Eye (tissue), 1 donor: ENCODE measurements at regions not wholly inside any gene's neighbourhood (a gene's known extent, or its start where the extent isn't known, plus 50 kb on each side); places are given as distances from the start of the nearest gene placed in this dataset.
"Not testable (repeated sequence)": the region's sequence is repeated elsewhere in the genome, so short reads cannot be mapped to it uniquely, and the experiment has no call there.

Source experiments
- DNase-seq: peaks from one replicate; pipeline ENCODE4 v3.0.0-alpha.2; 2015

DNA sequence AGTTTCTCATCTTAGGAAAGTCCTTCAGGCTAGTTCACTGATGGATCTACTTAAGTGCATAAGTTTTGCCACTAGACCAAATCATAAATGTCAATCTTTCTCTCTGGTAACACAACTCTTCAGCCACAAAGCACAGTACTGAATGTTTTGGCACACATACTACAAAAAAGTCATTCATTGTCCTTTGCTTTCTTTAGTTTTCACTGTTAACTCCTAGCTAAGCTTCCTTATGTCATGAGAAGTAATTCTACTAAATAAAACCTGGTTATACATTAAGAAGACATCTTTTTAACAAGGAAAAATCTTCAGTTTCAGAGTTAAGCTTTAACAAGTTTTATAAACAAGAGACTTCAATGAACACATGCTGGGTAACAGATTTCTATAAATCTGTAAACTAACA, 379.2 kb upstream of the NFIA start:
- DNase-seq, result no peak

DNA sequence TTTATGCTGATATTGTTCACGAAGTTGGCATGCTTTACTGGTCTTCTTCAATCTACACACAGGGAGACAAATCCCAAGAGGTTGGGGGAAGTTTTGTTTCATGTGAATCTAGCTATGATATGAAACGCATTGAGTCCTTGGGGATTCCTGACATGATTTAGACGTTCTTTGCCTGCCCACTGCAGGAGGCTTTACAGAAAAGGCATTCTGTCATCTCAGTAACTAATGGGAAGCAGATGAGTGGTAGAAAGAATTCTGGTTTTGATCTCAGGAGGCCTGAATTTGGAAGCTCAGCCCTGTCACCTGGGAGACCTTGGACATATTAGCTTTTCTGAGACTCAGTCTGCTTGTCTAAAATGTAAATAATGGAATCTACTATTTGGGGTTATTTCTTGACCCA, 383.0 kb upstream of the NFIA start:
- peak; percentile 22 for DNase-seq

DNA sequence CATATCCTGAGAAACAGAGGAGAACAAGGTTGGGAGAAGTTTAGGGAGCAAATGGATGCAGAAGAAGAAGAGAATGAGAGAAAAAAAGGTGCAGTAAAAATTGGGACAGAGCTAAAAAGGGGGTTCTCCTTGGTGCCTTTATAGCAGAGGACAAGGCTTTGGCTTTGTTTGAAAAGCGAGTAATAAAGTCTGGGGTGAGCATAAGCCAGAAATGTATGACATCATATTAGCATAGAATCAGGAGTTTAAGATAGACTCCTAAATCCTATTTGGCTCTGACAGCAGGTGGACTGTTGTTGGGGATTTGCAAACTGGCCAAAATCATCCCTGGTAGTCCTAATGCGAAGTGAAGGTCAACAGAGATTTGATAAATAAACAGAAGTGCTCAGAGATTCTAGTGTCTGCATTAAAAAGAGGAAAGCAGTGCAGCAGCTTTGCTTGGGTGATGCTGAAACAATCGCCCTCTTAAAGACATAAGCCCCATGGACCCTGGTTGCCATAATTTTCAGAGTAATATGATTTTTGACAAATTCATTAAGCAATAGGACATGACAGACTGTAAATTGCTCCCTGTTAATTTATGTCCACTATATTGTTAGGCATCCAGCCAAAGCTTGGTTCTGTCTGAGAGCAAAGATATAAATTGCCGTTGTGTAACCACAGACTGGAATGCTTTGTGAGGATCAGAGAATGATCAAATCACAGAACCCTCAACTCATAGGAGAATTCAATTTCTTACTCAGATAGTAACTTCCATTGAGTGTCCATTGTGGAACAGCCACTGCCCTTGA, 385.0 kb upstream of the NFIA start:
- peak; percentile 34 for DNase-seq

DNA sequence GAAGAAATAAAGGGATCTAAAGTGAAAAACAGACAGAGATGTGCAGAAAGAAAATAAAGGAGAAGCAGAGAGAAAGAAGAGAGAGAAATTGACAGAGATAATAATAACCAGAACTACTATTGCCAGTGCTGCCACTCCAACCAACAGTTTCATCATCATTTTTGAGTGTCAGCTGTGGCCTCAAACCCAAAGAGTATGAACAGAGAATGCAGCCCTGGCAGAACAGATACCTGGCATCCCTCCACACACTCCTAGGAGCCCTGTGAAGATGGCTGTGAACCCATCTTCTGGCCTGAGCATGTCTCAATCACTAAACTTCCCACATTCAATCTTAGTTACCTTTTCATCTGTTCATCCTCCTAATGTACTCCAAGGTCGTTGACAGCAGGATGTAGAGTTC, 385.8 kb upstream of the NFIA start:
- DNase-seq, result no peak

DNA sequence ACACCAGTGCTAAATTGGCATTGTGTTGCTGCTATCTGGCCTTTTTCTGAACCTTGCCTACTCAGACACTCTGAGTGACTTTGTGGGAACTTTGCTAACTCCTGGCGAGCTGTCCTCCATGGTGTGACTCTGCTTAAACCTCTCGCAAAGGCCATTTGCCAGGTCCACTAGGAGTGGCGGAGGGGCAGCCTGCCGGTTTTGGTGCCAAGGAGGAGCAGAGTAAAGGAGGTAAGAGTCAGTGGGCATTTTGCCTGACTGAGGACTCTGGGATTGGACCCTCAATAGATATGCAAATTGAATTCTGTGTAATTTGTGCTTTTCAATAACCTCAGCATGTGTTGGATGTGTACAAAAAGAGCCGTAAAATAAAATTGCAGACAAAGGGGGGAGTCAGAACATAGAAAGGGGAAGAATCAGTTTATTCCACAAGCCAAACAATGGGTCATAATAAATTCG, 386.6 kb upstream of the NFIA start:
- no peak for DNase-seq

DNA sequence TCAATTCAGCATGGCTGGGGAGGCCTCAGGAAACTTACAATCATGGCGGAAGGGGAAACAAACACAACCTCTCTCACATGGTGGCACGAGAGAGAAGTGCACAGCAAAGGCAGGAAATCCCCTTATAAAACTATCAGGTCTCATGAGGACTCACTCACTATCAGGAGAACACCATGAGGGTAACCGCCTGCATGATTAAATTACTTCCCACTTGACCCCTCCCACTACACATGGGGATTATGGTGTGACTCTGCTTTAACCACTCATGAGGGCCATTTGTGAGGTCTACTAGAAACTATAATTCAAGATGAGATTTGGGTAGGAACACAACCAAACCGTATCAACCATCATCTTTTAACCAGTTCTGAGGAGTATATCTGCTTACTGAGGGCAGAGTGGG, 387.4 kb upstream of the NFIA start:
- DNase-seq, result no peak

DNA sequence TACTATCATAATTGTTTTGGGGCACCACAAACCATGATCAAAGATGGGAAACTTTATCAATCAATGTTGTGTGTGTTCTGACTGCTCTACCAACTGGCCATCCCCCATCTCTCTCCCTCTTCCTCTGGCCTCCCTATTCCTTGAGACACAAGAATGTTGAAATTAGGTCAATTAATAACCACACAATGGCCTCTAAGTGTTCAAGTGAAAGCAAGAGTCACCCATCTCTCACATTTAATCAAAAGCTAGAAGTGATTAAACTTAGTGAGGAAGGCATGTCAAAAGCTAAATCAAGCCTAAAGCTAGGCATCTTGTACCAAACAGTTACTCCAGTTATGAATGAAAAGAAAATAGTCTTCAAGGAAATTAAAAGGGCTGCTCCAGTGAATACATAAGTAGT, 390.3 kb upstream of the NFIA start:
- peak; percentile 29 for DNase-seq

DNA sequence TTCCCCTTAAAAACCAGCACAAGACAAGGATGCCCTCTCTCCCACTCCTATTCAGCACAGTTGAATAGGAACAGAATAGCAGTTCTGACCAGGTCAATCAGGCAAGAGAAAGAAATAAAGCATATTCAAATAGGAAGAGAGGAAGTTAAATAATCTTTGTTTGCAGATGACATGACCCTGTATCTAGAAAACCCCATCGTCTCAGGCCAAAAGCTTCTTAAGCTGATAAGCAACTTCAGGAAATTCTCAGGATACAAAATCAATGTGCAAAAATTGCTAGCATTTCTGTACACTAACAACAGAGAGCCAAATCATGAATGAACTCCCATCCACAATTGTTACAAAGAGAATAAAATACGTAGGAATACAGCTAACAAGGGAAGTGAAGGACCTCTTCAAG, 394.1 kb upstream of the NFIA start:
- not testable (repeated sequence) for DNase-seq

DNA sequence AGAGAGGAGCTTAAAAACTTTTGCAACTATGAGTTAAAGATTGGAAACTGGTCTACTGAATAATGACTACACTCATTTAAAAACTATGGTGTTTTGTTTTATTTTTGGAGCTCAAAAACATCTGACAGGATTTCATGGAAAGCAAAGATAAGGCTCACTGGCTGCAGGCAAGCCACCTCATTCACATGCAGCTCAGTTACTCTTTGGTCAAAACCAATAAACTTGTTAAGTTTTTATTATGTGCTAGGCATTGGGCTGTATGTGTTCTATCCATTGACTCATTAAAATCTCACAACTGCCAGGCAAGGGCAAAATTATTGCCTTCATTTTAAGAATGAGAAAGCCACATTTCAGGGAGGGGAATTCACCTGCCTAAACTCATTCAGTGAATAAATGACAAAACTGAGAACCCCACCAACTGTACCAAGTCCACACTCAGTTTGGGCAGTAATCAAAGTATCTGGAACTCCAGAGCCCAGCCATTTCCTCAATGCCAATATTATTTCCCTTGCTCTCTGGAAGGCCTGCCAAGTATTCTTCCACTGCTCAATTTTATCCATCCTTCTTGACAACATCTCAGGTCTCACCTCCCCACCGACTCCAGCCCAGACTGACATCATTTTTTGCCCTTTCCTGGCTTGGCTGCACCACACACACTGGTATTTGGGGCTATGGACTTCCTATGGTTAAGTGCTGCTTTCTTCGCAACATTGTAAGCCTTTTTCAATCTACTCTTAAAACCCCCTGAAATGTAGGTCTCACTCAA, 401.1 kb upstream of the NFIA start:
- DNase-seq, result no peak

DNA sequence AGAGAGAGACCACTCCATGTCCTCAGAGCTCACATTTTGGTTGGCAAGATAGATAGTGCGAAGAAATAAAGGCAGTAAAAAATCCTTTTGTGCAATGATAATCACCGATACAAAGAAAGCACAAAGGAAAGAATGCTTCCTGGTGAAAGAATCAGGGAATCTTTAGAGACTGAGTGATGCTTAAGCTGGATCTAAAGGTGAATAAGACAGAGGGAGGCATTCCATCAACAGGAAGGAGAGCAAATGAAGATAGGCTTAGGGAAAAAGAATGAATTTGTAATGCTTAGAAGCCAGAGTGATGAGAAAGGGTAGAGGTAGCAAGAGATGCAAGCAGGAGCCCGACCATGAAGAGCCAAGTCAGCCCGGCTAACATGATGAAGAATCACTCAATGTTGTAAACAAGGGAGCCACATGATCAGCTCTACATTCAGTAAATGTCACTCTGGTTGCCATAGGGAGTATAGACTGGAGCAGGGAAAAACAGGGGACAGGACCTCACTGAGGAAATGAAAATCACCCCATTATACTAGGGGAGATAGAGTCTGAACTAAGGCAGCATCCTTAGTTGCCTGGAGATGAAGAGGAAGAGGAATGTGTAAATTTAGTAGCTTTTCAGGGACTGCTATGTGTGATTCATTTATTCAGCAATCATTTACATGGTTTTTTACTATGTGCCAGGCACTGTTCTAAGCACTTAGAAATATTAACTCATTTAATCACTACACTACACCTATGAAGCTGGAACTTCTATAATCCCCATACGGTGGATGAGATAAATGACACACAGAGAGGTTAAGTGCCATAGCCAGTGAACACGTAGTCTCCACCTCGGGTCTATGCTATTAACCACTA, 402.6 kb upstream of the NFIA start:
- no peak for DNase-seq

DNA sequence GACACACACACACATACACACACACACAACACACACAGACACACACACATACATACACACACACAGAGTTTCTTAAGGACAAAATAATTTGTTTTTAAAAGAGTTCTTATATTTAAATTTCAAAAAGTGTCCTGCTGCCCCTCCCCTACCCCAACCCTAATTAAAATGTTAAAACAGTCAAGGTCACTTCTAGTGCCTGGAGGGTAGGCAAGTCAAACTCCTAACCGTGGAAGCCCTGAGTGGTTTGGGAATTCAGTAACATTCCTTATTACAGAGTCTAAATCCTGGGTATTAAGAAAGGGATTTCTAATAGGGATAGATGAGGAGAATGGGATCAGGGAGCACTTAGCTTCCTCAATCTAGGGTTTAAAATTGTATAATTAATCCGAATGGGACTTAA, 403.6 kb upstream of the NFIA start:
- DNase-seq, result no peak

DNA sequence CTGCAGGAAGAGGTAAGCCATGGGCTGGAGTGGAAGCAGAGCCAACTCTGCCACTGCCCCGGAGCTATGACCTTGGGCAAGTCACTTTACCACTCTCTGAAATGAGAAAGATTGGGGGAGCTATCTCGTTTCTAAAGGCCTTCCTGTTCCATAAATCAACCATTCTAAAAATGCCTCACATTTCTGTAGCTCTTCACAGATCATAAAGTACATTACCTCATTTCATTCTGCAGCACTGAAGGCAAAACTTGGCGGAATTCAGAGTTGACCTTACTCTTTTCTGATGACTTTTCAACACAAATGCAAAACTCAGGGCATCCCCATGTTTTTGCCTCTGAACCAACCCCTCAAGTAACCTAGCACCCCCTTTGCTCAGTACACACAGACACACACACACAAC, 404.0 kb upstream of the NFIA start:
- no peak for DNase-seq

DNA sequence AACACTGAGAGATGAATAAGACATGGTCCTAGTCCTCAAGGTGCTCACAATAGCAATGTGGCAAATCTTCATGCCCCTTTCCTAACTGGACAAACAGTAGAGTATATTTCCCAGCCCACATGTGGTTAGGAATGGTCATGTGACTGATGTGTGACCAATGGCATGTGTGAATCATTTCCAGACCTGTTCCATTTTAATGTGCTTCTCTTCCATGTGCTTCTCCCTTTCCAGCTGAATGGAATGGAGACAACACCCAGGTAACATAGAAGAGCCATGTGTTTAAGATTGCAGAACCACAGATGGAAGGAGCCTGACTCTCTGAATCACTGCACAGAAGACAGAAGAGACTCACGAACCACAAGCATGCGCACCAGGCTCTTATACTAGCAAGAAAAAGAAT, 409.9 kb upstream of the NFIA start:
- DNase-seq, result no peak

DNA sequence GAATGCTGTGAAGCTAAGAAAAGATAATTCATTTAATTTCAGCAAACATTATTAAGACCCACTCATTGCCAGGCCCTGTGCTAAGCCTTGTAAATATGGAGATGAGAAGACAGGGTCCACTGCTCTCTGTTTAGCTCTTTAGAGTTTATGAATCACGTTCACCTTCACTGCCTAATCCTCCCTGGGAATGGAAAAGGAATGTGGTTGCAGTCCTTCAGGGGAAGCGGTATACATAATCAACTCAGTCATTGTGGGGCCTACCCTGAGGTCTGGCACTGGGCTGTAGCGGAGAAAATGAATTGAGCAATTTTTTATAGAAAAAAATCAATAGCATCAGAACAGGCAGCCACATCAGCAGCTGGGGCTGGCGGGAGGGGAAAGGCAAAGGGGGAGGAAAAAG, 412.1 kb upstream of the NFIA start:
- DNase-seq, result peak; percentile 54

DNA sequence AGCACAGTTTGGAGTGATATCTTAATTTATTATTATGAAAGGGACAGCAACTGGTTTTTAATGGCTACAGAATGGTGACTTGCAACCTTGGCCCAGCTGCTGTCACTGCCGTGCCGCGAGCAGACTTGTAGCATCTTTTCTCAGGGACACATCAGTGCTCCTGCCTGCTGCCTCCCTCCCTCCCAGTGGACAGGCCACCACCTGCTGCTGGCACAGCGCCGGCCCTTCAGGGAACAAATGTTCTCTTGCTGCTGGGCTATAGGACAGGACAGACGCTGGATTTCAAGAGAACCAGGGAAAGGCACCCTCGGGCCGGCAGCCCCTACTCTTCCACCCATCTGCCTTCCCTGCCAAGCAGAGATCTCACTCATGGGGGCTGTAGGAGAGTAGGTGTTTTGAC, 413.8 kb upstream of the NFIA start:
- no peak for DNase-seq

DNA sequence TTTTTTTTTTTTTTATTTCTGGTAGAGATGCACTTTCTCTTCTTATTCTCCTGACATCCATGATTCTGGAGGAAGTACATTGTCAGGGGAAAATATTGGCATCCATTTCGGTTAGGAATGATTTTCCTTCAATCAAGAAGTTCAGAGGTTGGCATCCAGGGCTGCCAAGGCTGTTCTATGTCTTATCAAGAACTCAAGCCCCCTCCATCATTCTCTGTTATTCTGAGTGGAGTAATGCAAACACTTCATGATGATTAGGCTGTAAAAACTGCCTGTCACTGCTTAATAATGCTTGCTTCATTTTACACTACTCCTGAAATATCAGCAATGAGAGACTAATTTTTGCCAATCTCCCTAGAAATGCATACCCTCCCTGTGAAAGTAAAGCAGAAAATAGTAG, 417.1 kb upstream of the NFIA start:
- DNase-seq, result no peak

DNA sequence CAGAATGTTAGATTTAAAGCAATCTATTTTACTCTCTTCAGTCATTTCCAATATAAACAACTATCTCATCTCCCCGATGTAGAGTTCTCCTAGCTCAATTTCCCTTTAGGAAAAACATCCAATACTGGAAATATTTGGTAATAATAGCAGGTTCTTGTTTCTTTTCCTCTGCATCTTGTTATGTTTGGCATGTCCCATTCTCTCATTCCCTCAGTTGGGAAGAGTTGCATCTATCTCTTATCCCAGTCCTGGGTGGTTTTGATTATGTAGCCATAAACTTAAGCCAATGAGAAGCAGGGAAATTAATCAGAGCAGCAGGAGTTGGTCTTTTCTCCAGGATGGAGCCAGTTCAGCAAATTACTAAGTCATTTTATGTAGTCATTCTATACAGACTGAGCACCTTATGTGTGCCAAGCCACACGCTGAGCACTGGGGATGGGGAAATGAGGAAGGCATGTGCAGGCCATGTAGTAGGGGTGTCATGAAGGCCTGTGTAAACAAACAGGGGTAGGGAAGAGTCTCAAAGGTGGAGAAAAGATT, 418.2 kb upstream of the NFIA start:
- peak; percentile 55 for DNase-seq

DNA sequence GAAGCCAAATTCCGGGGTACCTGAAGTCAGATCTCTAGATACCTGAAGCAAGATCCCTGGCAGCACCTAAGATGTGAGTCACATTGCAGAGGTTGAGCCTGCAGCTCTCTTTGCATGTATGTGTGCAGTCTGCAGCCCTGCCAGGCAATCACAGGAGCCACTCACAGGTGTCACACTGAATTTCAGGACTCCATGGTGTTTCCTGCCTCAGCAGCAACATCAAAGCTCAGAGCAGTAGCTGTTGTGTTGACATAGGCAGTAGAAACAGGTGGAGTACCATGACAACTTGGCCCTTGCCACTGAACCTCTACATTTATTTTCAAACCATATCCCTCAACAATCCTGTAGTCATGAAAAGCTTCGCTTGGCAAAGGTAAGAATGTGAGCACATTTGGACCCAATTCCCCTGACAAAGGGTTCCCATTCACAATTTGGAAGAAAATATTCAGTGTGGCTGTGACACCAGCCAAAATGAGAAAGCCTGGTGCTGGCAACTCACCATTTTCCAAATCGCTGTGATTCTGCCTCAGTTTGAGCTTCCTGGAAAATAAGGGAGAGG, 419.8 kb upstream of the NFIA start:
- DNase-seq, result no peak

DNA sequence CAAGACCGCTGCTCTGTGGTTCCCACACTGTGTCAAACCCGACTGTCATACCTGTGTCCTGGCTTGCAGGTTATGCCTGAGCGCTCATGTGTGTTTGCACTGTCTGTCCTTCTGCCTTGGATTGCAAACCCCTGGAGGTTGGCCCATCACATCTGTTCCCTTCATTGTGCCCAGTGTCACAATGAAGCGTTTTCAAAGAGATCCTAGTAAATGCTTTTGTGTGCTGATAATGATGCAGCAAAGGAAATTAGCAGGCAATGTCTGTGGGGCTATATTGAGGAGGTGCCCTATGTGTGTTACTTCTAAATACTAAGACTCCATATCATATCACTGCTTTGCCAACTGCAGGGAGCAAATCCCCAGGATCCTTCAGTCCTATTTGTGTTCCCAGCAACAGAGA, 424.4 kb upstream of the NFIA start:
- DNase-seq, result peak; percentile 31

DNA sequence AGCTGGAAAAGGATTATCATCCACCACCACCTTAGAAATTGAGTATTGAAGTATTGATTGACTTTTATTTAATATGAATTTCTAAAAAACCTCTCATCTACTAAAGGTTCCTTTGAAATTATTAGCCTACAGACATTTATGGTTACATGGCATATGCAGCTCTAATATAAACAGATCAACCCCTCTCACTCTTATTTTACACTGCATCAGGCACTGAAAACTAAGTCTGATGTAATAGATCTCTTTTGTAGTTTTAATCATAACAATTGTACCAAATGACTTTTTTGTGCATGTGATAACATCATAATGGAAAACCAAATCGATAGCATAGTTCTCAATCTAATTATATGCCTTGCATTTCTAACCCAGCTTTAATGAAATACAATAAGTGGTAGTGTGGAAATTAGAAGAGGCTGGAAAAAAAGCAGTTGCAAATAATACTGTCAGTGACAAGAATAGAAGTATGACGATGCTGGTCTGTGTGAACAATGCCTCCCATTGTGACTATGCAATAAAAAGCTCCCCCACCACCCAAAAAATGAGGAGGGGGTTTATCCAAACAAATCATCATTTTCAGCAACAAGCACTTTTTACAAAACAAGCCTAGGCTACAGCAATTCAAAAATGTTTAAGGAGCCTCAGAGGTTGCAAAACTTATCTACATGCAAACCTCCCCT, 426.5 kb upstream of the NFIA start:
- no peak for DNase-seq

DNA sequence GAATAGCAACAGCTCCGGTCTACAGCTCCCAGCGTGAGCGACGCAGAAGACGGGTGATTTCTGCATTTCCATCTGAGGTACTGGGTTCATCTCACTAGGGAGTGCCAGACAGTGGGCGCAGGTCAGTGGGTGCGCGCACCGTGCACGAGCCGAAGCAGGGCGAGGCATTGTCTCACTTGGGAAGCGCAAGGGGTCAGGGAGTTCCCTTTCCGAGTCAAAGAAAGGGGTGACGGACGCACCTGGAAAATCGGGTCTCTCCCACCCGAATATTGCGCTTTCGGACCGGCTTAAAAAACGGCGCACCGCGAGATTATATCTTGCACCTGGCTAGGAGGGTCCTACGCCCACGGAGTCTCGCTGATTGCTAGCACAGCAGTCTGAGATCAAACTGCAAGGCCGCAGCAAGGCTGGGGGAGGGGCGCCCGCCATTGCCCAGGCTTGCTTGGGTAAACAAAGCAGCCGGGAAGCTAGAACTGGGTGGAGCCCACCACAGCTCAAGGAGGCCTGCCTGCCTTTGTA, 442.3 kb upstream of the NFIA start:
- DNase-seq, result not testable (repeated sequence)

DNA sequence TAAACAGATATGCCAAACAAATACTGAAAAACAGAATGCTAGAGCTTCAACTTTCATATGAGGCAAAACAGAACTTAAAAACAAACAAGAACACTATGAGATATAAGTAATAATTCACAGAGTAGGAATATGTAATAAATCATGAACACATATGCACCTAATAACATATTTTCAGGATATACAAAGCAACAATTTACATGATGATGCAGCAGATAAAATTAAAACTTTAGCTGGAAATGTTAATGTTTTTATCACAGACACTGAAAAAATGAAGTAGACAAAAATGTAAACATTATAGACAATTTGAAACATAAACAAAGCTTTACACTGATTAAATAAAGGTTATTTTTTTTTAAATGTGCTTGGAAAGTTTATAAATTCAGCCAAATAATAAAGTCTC, 443.1 kb upstream of the NFIA start:
- DNase-seq, result no peak
